Activated T-cell treated with anti-CD3 and anti-CD28 coated beads, Interleukin-2, amount 50 U/mL, for 72 hours (primary cell): ENCODE measurements at regions not wholly inside any gene's neighbourhood (a gene's known extent, or its start where the extent isn't known, plus 50 kb on each side); places are given as distances from the start of the nearest gene placed in this dataset.

Source experiments
- ATAC-seq, 2 donors: fragments of 150-1000 bp; cut with Tn5 transposase; replicated peaks in 1 of 2; 2 replicates each; pipeline ENCODE4 v1.10.0; 2021; ENCODE audit warnings: moderate library complexity in 2 of 2, mild to moderate bottlenecking in 1 of 2
- DNase-seq, 2 donors: peaks; one replicate each; pipeline ENCODE4 v3.0.0; 2021 to 2022; ENCODE audit warnings: mixed read lengths in 1 of 2
- H3K27ac Mint-ChIP-seq: one replicate; pipeline ENCODE4 v1.8.0; 2022; ENCODE audit warnings: mild to moderate bottlenecking, moderate library complexity, mixed read lengths
- H3K27me3 Mint-ChIP-seq: one replicate; pipeline ENCODE4 v1.8.0; 2022; ENCODE audit warnings: low read depth, mixed read lengths
- H3K36me3 Mint-ChIP-seq, 2 donors: one replicate each; pipeline ENCODE4 v1.8.0; 2022; ENCODE audit warnings: mixed read lengths in 2 of 2, mild to moderate bottlenecking in 1 of 2; ENCODE audit not compliant: insufficient read depth in 2 of 2
- H3K4me1 Mint-ChIP-seq: one replicate; pipeline ENCODE4 v1.8.0; 2022; ENCODE audit warnings: low read depth, mixed read lengths
- H3K4me3 Mint-ChIP-seq, 2 donors: one replicate each; pipeline ENCODE4 v1.8.0; 2022; ENCODE audit warnings: mild to moderate bottlenecking in 2 of 2, mixed read lengths in 2 of 2, moderate library complexity in 2 of 2
- H3K9me3 Mint-ChIP-seq, 2 donors: one replicate each; pipeline ENCODE4 v1.8.0; 2022; ENCODE audit warnings: mixed read lengths in 2 of 2

DNA sequence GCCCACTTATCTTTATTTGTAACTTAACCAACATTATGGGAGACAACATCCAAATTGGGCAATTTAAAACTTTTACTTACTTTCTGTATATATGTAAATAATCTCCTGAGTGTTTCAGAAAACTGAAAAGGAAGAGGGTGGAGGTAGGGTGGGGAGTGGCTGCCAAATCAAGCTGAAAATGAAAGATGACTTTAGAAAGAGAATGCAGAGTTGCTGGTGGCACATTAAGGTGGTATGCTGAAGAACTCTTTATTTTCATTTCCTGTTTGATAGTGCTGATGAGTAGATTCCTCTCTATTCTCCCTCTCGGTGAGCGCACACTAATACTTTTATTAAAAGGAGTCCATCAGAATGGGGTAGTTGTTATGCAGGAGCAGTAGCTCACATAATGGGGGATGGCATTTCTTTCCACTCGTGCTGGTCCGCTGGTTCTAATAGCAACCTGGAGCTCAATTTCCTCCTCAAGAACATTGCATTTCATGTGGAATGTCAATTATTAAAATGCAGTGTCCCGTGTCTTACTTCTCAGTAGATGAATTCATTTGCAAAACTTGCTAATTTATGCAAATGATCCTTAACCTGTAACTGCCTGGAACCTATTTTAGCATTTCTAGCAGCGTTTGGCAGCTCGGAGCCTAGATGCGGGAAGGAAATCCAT is 466.9 kb upstream of the HNRNPA3 start:
- H3K9me3 Mint-ChIP-seq, result no peaks in the 10 kb centered on the region
- no peak overlapping the region for H3K4me3 Mint-ChIP-seq
- peaks cover 8% of the 10 kb centered on the region for H3K27me3 Mint-ChIP-seq
- no peak for DNase-seq
- no peak overlapping the region for H3K27ac Mint-ChIP-seq
- no peaks in the 10 kb centered on the region for H3K4me1 Mint-ChIP-seq
- no peaks in the 10 kb centered on the region for H3K36me3 Mint-ChIP-seq
- no peak for ATAC-seq

DNA sequence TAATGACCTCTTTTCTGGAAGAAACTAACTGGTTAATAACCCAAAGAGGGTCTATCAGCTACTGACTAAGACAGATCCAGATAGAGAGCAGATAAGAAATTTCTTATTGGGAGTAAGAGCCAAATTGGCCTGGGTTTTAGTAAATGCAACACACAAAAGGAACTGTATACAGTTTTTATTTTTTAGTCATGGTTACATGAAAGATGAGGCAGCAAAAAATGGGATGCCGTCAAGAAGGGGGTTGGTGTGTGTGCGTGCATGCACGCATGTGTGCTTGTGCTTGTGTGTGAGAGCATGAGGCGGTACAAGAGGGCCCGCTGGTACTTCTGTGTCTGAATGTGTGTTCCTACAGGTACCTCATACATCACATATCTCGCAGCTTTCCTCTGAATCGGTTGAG is 466.2 kb upstream of the HNRNPA3 start:
- Mint-ChIP-seq H3K27me3 (peaks cover 6% of the 10 kb centered on the region), H3K4me3 (no peak overlapping the region), H3K9me3 (no peaks in the 10 kb centered on the region), H3K27ac (no peak overlapping the region), H3K36me3 (no peaks in the 10 kb centered on the region), H3K4me1 (no peaks in the 10 kb centered on the region)
- ATAC-seq (no peak), DNase-seq (no peak)

DNA sequence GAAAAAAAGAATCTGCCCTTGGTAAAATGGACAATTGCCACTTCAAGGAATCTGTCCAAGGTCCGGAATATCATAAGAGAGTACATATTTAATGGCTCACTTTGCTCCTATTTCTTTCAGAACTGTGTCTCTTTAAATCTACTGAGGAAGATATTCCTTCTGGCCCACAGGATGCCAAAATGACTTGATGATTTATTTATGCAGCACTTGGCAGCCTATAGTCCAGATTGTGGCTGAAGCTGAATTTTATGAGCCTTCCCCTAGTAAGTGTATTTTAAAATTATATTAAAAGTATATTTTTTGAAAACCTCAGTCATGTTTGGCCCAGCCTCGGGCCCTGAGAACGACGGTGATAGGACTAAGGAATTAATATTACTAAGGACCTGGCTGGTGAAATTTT is 465.1 kb upstream of the HNRNPA3 start:
- H3K4me1 Mint-ChIP-seq, result no peaks in the 10 kb centered on the region
- ATAC-seq (no peak), DNase-seq (no peak)
- no peaks in the 10 kb centered on the region for H3K27me3 Mint-ChIP-seq
- no peaks in the 10 kb centered on the region for H3K9me3 Mint-ChIP-seq
- H3K36me3 Mint-ChIP-seq, result no peaks in the 10 kb centered on the region
- no peak overlapping the region for H3K27ac Mint-ChIP-seq
- H3K4me3 Mint-ChIP-seq, result no peak overlapping the region

GRCh38 chr2:176747928-176748327 is 464.7 kb upstream of the HNRNPA3 start:
- Mint-ChIP-seq H3K9me3 (no peaks in the 10 kb centered on the region), H3K36me3 (no peaks in the 10 kb centered on the region), H3K27ac (no peak overlapping the region), H3K27me3 (no peaks in the 10 kb centered on the region), H3K4me1 (no peaks in the 10 kb centered on the region), H3K4me3 (no peak overlapping the region)
- ATAC-seq (no peak), DNase-seq (no peak)

- DNase-seq (no peak), ATAC-seq (no peak)
- no peak overlapping the region for H3K4me3 Mint-ChIP-seq
- H3K9me3 Mint-ChIP-seq, result no peaks in the 10 kb centered on the region
- no peak overlapping the region for H3K27ac Mint-ChIP-seq
- peaks cover 4% of the 10 kb centered on the region for H3K4me1 Mint-ChIP-seq
- H3K27me3 Mint-ChIP-seq, result no peaks in the 10 kb centered on the region
- H3K36me3 Mint-ChIP-seq, result no peaks in the 10 kb centered on the region
These were observed 463.9 kb upstream of the HNRNPA3 start for GRCh38 chr2:176748662-176749061.

DNA sequence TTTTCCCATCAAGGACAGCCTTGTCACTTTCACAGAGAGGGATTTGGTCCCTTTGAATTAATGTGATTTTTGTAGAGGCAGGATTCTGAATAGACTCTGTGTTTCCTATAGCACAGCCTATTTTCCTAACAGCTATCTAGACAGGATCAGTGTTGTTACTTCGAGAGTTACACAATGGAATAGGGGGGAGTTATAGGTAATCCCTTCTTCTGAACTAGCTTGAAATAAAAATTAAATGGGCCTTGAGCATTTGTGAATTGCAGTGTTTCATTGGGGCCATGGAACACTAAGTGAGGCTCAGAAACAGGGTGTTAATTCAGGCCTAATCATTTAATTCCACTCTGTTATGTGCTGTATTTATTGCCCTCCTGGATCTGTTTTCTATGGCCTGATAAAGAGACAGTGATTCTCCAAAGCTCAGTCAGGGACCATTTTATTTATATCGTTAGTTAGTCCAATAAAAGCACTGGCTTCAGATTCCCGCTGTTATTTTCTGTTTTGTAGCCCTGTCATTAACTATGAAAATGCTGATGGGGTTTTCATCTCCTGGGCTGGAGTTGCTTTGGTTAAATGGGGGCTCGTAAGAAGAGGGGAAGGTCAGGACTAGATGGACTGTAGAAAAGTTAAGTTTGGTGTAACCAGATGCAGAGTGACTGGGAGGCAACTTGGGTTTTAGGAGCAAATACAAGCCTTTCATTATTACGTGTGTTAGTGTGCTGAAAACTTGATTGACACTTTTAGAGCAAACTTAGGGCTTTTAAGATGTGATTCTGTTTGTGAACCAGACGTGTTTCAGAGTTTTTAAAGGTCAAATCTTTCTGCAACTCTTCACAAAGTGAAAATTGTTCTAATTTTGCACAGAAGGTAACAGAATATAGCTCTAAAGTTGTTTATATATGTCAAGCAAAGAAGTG is 461.0 kb upstream of the HNRNPA3 start:
- no peaks in the 10 kb centered on the region for H3K36me3 Mint-ChIP-seq

GRCh38 chr2:176752295-176752694 is 460.3 kb upstream of the HNRNPA3 start:
- Mint-ChIP-seq H3K36me3 (no peaks in the 10 kb centered on the region), H3K27ac (no peak overlapping the region), H3K9me3 (no peaks in the 10 kb centered on the region), H3K27me3 (peaks cover 7% of the 10 kb centered on the region), H3K4me1 (peaks cover 5% of the 10 kb centered on the region), H3K4me3 (no peak overlapping the region)
- DNase-seq (no peak), ATAC-seq (no peak)

More for the DNA sequence above, 461.0 kb upstream of the HNRNPA3 start:
- no peak overlapping the region for H3K4me3 Mint-ChIP-seq
- H3K27ac Mint-ChIP-seq, result no peak overlapping the region
- DNase-seq (no peak), ATAC-seq (no peak)
- peaks cover 5% of the 10 kb centered on the region for H3K4me1 Mint-ChIP-seq
- H3K9me3 Mint-ChIP-seq, result no peaks in the 10 kb centered on the region
- H3K27me3 Mint-ChIP-seq, result peaks cover 7% of the 10 kb centered on the region

DNA sequence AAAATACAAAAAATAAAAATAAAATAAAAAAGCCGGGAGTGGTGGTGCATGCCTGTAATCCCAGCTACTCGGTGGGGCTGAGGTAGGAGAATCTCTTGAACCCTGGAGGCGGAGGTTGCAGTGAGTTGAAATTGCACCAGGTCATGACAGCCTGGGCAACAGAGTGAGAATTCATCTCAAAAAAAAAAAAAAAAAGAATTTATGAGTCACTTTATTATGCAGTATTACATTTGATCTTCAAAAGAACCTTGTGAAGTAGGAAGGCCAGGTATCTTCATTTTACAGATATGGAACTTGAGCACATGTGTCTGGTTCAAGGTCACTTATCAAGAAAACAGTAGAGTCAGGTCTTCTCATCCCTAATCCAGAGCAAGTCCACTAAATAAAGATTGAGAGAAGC is 459.4 kb upstream of the HNRNPA3 start:
- Mint-ChIP-seq H3K4me3 (no peak overlapping the region), H3K9me3 (no peaks in the 10 kb centered on the region), H3K36me3 (no peaks in the 10 kb centered on the region), H3K27me3 (peaks cover 7% of the 10 kb centered on the region), H3K4me1 (peaks cover 5% of the 10 kb centered on the region), H3K27ac (no peak overlapping the region)
- ATAC-seq (no peak), DNase-seq (no peak)

DNA sequence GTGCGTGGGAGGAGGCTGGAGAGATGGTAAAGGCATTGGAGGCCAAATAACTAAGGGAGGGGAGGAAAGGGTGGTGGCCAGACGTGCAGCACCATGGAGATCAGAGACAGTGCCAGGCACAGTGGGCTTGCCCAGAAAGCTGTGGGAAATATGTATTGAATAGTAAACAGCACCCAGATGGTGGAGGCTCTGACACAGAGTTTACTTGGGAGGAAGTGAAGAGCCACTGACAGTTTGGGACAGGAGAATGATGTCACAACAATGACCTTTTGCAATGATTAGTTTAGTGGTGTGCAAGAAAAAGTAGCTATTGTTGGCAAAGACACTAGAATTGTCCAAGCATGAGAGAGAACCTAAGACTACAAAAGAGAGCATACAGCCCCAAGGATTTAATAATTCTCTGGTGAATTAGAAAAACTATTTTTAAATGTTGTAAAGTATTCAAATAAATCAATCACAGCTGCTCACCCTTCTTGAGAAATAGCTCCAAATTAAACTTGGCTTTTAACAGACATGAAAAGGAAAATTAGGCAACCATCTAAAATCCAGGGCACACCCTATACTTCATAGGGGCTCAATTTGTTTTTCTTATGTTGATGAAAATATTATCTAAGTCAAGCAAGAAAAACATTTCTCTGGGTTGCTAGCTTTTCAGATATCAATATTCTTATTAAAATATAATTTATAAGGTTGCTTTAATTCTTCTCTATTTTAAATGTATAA is 458.7 kb upstream of the HNRNPA3 start:
- DNase-seq (no peak), ATAC-seq (peak in 1 of 2 donors; percentile 32)
- Mint-ChIP-seq H3K36me3 (no peaks in the 10 kb centered on the region), H3K4me3 (no peak overlapping the region), H3K9me3 (no peaks in the 10 kb centered on the region), H3K27me3 (peaks cover 7% of the 10 kb centered on the region), H3K27ac (no peak overlapping the region), H3K4me1 (peaks cover 5% of the 10 kb centered on the region)

- DNase-seq, result no peak
- Mint-ChIP-seq H3K36me3 (no peaks in the 10 kb centered on the region), H3K4me3 (no peak overlapping the region), H3K27me3 (peaks cover 7% of the 10 kb centered on the region), H3K9me3 (no peaks in the 10 kb centered on the region), H3K27ac (no peak overlapping the region), H3K4me1 (peaks cover 5% of the 10 kb centered on the region)
- ATAC-seq, result no peak
These were observed 457.0 kb upstream of the HNRNPA3 start for GRCh38 chr2:176755537-176756135.

GRCh38 chr2:176758426-176758825 is 454.2 kb upstream of the HNRNPA3 start:
- no peak for ATAC-seq
- Mint-ChIP-seq H3K36me3 (no peaks in the 10 kb centered on the region), H3K4me3 (no peak overlapping the region), H3K27ac (no peak overlapping the region), H3K4me1 (peaks cover 3% of the 10 kb centered on the region), H3K9me3 (no peaks in the 10 kb centered on the region), H3K27me3 (peaks cover 14% of the 10 kb centered on the region)
- DNase-seq, result no peak

DNA sequence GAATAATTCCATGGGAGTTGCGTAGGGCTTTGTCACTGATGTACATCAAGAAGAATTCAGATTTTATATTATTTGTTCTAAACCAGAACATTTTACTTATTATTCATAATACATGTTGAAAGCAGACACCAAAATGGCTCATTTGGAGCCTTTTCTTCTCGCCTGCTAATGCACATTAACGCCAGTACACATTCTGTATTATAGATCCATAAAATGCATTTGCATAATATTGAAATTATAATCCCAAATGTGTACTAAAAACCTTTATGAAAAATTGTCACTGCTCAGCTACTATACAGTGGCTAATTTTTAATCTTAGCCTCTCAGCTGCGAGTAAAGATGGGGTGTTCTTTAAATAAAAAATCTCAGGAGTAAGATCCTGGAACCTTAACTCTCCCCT is 452.2 kb upstream of the HNRNPA3 start:
- Mint-ChIP-seq H3K4me1 (no peaks in the 10 kb centered on the region), H3K27me3 (peaks cover 14% of the 10 kb centered on the region), H3K4me3 (no peak overlapping the region), H3K27ac (no peak overlapping the region), H3K9me3 (no peaks in the 10 kb centered on the region), H3K36me3 (no peaks in the 10 kb centered on the region)
- ATAC-seq (no peak), DNase-seq (no peak)

- Mint-ChIP-seq H3K36me3 (no peaks in the 10 kb centered on the region), H3K4me3 (no peak overlapping the region), H3K27ac (no peak overlapping the region)
These were observed 449.5 kb upstream of the HNRNPA3 start for GRCh38 chr2:176763130-176763529.

More at GRCh38 chr2:176763130-176763529, 449.5 kb upstream of the HNRNPA3 start:
- ATAC-seq (no peak), DNase-seq (no peak)
- H3K27me3 Mint-ChIP-seq, result peaks cover 14% of the 10 kb centered on the region
- H3K4me1 Mint-ChIP-seq, result no peaks in the 10 kb centered on the region
- H3K9me3 Mint-ChIP-seq, result no peaks in the 10 kb centered on the region
